GM11168 (cell line): ENCODE measurements at regions not wholly inside any gene's neighbourhood (a gene's known extent, or its start where the extent isn't known, plus 50 kb on each side); places are given as distances from the start of the nearest gene placed in this dataset.

Experiments
- in situ Hi-C: fragments of 300-500 bp; cut with MboI; formaldehyde crosslinking; loops from one replicate; pipeline ENCODE4 v1.12.0; 2022; ENCODE audit warnings: low sequenced_read_pairs; ENCODE audit not compliant: unreplicated experiment

- in situ Hi-C loops: no loop called here
Measured at GRCh38 chr3:43210049-43211027, 76.0 kb upstream of the SNRK start.

GRCh38 chr3:43207628-43208085 lies 78.7 kb upstream of the SNRK start:
- in situ Hi-C loops: no loop called here

GRCh38 chr3:43206632-43207031 lies 79.7 kb upstream of the SNRK start:
- in situ Hi-C loops: no loop called here

GRCh38 chr3:43206105-43206504 lies 80.2 kb upstream of the SNRK start:
- in situ Hi-C loops: no loop called here

GRCh38 chr3:43203022-43203421 lies 83.3 kb upstream of the SNRK start:
- in situ Hi-C loops: no loop called here

GRCh38 chr3:43201581-43201980 lies 84.8 kb upstream of the SNRK start:
- in situ Hi-C loops: no loop called here

GRCh38 chr3:43199645-43200306 lies 86.6 kb upstream of the SNRK start:
- in situ Hi-C loops: no loop called here

GRCh38 chr3:43198791-43199644 lies 87.3 kb upstream of the SNRK start:
- in situ Hi-C loops: no loop called here

- in situ Hi-C loops: no loop called here
Measured at GRCh38 chr3:43198301-43198700, 88.0 kb upstream of the SNRK start.

- in situ Hi-C loops: no loop called here
Measured at GRCh38 chr3:43197181-43197580, 89.2 kb upstream of the SNRK start.

GRCh38 chr3:43196721-43197120 lies 89.6 kb upstream of the SNRK start:
- in situ Hi-C loops: no loop called here

GRCh38 chr3:43195115-43195498 lies 89.2 kb upstream of the POMGNT2 start:
- in situ Hi-C loops: no loop called here

- in situ Hi-C loops: no loop called here
Measured at GRCh38 chr3:43194490-43195114, 88.7 kb upstream of the POMGNT2 start.

- in situ Hi-C loops: no loop called here
Measured at GRCh38 chr3:43194069-43194468, 88.2 kb upstream of the POMGNT2 start.

- in situ Hi-C loops: no loop called here
Measured at GRCh38 chr3:43192028-43192427, 86.1 kb upstream of the POMGNT2 start.

GRCh38 chr3:43191116-43191515 lies 85.2 kb upstream of the POMGNT2 start:
- in situ Hi-C loops: no loop called here

- in situ Hi-C loops: no loop called here
Measured at GRCh38 chr3:43190670-43191069, 84.8 kb upstream of the POMGNT2 start.

GRCh38 chr3:43187836-43188479 lies 82.1 kb upstream of the POMGNT2 start:
- in situ Hi-C loops: no loop called here

- in situ Hi-C loops: no loop called here
Measured at GRCh38 chr3:43185983-43186314, 80.1 kb upstream of the POMGNT2 start.
